Prostate gland (tissue), 2 donors: ENCODE measurements at regions not wholly inside any gene's neighbourhood (a gene's known extent, or its start where the extent isn't known, plus 50 kb on each side); places are given as distances from the start of the nearest gene placed in this dataset.

Experiments
- DNase-seq: peaks from one replicate; pipeline ENCODE4 v3.0.0-alpha.2; 2019; ENCODE audit warnings: low spot score
- H3K27ac ChIP-seq, 2 donors: fragments of 200-600 bp; sonication (generic); 2 replicates each; pipeline ENCODE4 v1.5.1; 2017 to 2019
- H3K27me3 ChIP-seq: fragments of 200-600 bp; sonication (generic); replicated peaks from 2 replicates; pipeline ENCODE4 v1.5.1; 2019; ENCODE audit not compliant: insufficient read depth
- H3K36me3 ChIP-seq, 2 donors: fragments of 200-600 bp; sonication (generic); 1 replicate in 1 of 2; 2 replicates in 1 of 2; pipeline versions ENCODE4 v1.5.1 to v1.8.1; 2017 to 2019
- H3K4me1 ChIP-seq: fragments of 200-600 bp; sonication (generic); replicated peaks from 2 replicates; pipeline ENCODE4 v1.5.1; 2019
- H3K4me3 ChIP-seq, 2 donors: fragments of 200-600 bp; sonication (generic); 2 replicates each; pipeline ENCODE4 v1.5.1; 2017 to 2019
- H3K9me3 ChIP-seq: fragments of 200-600 bp; sonication (generic); 2 replicates; pipeline ENCODE4 v1.5.1; 2017
- CTCF ChIP-seq, 4 experiments: fragments of 200-600 bp in 2 of 4; fragments of 450-650 bp in 2 of 4; sonication (generic) in 2 of 4; IDR thresholded peaks; 1 replicate in 3 of 4; 2 replicates in 1 of 4; pipeline ENCODE4 v1.5.1; 2016 to 2019; ENCODE audit warnings: antibody characterized with exemption in 4 of 4, mild to moderate bottlenecking in 2 of 4, moderate library complexity in 2 of 4
- POLR2A ChIP-seq: fragments of 450-650 bp; IDR thresholded peaks from one replicate; pipeline ENCODE4 v1.6.1; 2016; ENCODE audit warnings: antibody characterized with exemption, mild to moderate bottlenecking
- POLR2AphosphoS5 ChIP-seq: sonication (generic); formaldehyde crosslinking; IDR thresholded peaks from one replicate; pipeline ENCODE4 v1.6.1; 2017; ENCODE audit warnings: antibody characterized with exemption
- WGBS: methylation state at CpG from one replicate; pipeline ENCODE4 v1.1.5; 2018; 5-methylcytosine and 5-hydroxymethylcytosine counted together
- intact Hi-C: fragments of 100-400 bp; cut with DNase I; formaldehyde crosslinking; loops from one replicate; pipeline ENCODE4 v1.14.2; 2022

GRCh38 chr2:156118753-156119416 is 213.6 kb downstream of the NR4A2 start:
- intact Hi-C loops: no loop called here
- DNase-seq: no peak
- TF ChIP-seq CTCF (IDR thresholded peaks at IDR 0.05) (no peak), POLR2AphosphoS5 (no peak), POLR2A (no peak)
- WGBS: 86% methylated on average over 3 of the region's 3 CpGs
- H3K4me3 ChIP-seq: no peak overlapping the region
- H3K27me3 ChIP-seq: no peaks in the 10 kb centered on the region
- no peak overlapping the region for H3K27ac ChIP-seq
- H3K9me3 ChIP-seq: no peaks in the 10 kb centered on the region
- no peaks in the 10 kb centered on the region for H3K36me3 ChIP-seq
- no peaks in the 10 kb centered on the region for H3K4me1 ChIP-seq

- Histone ChIP-seq H3K9me3 (no peaks in the 10 kb centered on the region), H3K27ac (no peak overlapping the region), H3K4me3 (no peak overlapping the region), H3K36me3 (no peaks in the 10 kb centered on the region), H3K27me3 (no peaks in the 10 kb centered on the region), H3K4me1 (no peaks in the 10 kb centered on the region)
- intact Hi-C loops: no loop called here
- WGBS: 29% methylated on average over 2 of the region's 2 CpGs
- DNase-seq: no peak
- TF ChIP-seq POLR2AphosphoS5 (no peak), POLR2A (no peak)
These were observed 216.4 kb downstream of the NR4A2 start for GRCh38 chr2:156116113-156116512.

- no peak for DNase-seq
- TF ChIP-seq POLR2A (no peak), POLR2AphosphoS5 (no peak), CTCF (IDR thresholded peaks at IDR 0.05) (no peak)
- no peak overlapping the region for H3K27ac ChIP-seq
- no peaks in the 10 kb centered on the region for H3K9me3 ChIP-seq
- H3K4me1 ChIP-seq: no peaks in the 10 kb centered on the region
- WGBS: 68% methylated on average over 3 of the region's 3 CpGs
- no peak overlapping the region for H3K4me3 ChIP-seq
- no peaks in the 10 kb centered on the region for H3K27me3 ChIP-seq
- intact Hi-C loops: no loop called here
- H3K36me3 ChIP-seq: no peaks in the 10 kb centered on the region
These were observed 217.2 kb downstream of the NR4A2 start for GRCh38 chr2:156115338-156115737.

- H3K27ac ChIP-seq: no peak overlapping the region
- no peak overlapping the region for H3K4me3 ChIP-seq
- no peak for TF ChIP-seq CTCF (IDR thresholded peaks at IDR 0.05)
- TF ChIP-seq POLR2AphosphoS5: no peak
- no peak for TF ChIP-seq POLR2A
- 67% methylated on average over 1 of the region's 1 CpG for WGBS
- intact Hi-C loops: no loop called here
- no peaks in the 10 kb centered on the region for H3K27me3 ChIP-seq
- no peak for DNase-seq
- no peaks in the 10 kb centered on the region for H3K4me1 ChIP-seq
- H3K36me3 ChIP-seq: no peaks in the 10 kb centered on the region
- no peaks in the 10 kb centered on the region for H3K9me3 ChIP-seq
These were observed 220.2 kb downstream of the NR4A2 start for GRCh38 chr2:156112323-156112722.

- H3K27ac ChIP-seq: no peak overlapping the region
- no peaks in the 10 kb centered on the region for H3K36me3 ChIP-seq
- H3K27me3 ChIP-seq: no peaks in the 10 kb centered on the region
- no peak for DNase-seq
- no peaks in the 10 kb centered on the region for H3K4me1 ChIP-seq
- 67% methylated on average over 2 of the region's 2 CpGs for WGBS
- H3K4me3 ChIP-seq: no peak overlapping the region
- intact Hi-C loops: no loop called here
- TF ChIP-seq CTCF (IDR thresholded peaks at IDR 0.05) (no peak), POLR2AphosphoS5 (no peak), POLR2A (no peak)
- no peaks in the 10 kb centered on the region for H3K9me3 ChIP-seq
These were observed 221.6 kb downstream of the NR4A2 start for GRCh38 chr2:156110890-156111289.
